Osteocyte (in vitro differentiated cells): ENCODE measurements at regions not wholly inside any gene's neighbourhood (a gene's known extent, or its start where the extent isn't known, plus 50 kb on each side); places are given as distances from the start of the nearest gene placed in this dataset.

Source experiments
- DNase-seq: peaks from one replicate; pipeline ENCODE4 v3.0.0; 2021; ENCODE audit warnings: mixed read lengths; ENCODE audit not compliant: unreplicated experiment; ENCODE audit errors: extremely low spot score
- H3K27ac Mint-ChIP-seq: one replicate; pipeline ENCODE4 v1.8.0; 2021; ENCODE audit warnings: mild to moderate bottlenecking, mixed read lengths; ENCODE audit not compliant: unreplicated experiment
- H3K27me3 Mint-ChIP-seq: one replicate; pipeline ENCODE4 v1.8.0; 2021; ENCODE audit warnings: mixed read lengths; ENCODE audit not compliant: unreplicated experiment
- H3K36me3 Mint-ChIP-seq: one replicate; pipeline ENCODE4 v1.8.0; 2021; ENCODE audit warnings: mixed read lengths; ENCODE audit not compliant: unreplicated experiment
- H3K4me1 Mint-ChIP-seq: one replicate; pipeline ENCODE4 v1.8.0; 2021; ENCODE audit warnings: mixed read lengths; ENCODE audit not compliant: unreplicated experiment
- H3K4me3 Mint-ChIP-seq: one replicate; pipeline ENCODE4 v1.8.0; 2021; ENCODE audit warnings: mild to moderate bottlenecking, moderate library complexity, mixed read lengths; ENCODE audit not compliant: unreplicated experiment
- H3K9me3 Mint-ChIP-seq: one replicate; pipeline ENCODE4 v1.8.0; 2021; ENCODE audit warnings: mixed read lengths; ENCODE audit not compliant: unreplicated experiment
- TF ChIP-seq, protein P1 (sequence below): fragments of 200-600 bp; sonication (generic); IDR thresholded peaks from 2 replicates; pipeline ENCODE4 v1.5.0; 2021; ENCODE audit warnings: antibody characterized with exemption, mild to moderate bottlenecking, moderate library complexity

DNA sequence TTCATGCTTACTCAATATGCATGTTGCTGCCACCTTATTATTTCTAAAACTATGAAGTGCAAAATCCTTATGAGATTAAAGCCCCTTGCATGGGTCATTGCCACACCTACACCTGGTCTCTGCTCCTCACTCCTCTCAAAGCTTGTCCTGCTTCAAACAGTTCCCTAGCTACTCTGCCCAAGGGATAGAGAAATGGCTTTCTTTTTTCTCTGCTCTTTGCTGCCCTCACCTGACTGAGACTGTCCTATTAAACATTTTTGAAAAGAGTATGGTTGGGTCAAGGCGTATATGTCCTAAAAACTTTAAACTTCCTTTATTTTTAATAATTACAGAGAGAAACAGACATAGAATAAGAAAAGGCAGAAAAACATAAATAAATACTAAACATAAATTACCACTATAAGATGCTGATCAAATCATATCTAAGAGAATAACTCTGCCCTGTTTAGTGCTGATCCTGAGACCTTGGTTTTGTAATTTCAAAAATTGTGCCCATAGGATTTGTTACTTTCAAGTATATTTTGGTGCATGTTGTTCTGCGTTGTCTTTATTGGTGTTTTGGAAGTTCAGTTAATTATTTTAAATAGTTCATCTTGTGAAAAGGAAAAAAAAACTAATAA, 704.9 kb upstream of the PABPC4L start:
- TF ChIP-seq, protein P1, sequence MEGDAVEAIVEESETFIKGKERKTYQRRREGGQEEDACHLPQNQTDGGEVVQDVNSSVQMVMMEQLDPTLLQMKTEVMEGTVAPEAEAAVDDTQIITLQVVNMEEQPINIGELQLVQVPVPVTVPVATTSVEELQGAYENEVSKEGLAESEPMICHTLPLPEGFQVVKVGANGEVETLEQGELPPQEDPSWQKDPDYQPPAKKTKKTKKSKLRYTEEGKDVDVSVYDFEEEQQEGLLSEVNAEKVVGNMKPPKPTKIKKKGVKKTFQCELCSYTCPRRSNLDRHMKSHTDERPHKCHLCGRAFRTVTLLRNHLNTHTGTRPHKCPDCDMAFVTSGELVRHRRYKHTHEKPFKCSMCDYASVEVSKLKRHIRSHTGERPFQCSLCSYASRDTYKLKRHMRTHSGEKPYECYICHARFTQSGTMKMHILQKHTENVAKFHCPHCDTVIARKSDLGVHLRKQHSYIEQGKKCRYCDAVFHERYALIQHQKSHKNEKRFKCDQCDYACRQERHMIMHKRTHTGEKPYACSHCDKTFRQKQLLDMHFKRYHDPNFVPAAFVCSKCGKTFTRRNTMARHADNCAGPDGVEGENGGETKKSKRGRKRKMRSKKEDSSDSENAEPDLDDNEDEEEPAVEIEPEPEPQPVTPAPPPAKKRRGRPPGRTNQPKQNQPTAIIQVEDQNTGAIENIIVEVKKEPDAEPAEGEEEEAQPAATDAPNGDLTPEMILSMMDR = peak; percentile 65
- no peak overlapping the region for H3K27ac Mint-ChIP-seq
- no peaks in the 10 kb centered on the region for H3K27me3 Mint-ChIP-seq
- no peak for DNase-seq
- no peaks in the 10 kb centered on the region for H3K4me1 Mint-ChIP-seq
- no peaks in the 10 kb centered on the region for H3K9me3 Mint-ChIP-seq
- no peaks in the 10 kb centered on the region for H3K36me3 Mint-ChIP-seq
- H3K4me3 Mint-ChIP-seq = no peak overlapping the region

DNA sequence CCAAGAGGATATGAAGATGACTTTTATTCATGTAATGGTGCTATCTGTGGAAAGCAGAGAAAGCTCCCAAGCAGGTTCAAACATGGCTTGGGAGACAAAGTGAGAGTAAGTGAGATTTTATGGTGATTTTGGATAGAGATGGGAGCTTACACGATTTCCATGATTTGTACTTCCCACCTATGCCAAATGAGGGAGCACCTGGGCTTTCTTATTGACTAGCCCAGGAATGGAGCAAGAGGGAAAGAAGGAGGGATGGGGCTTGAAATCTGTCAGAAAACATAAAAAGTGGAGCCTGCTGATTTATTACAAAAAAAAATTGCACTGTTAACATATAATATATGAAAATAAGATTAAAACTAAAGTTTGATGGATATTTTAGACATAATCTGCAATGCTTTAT, 703.5 kb upstream of the PABPC4L start:
- no peaks in the 10 kb centered on the region for H3K36me3 Mint-ChIP-seq
- DNase-seq = no peak
- H3K27ac Mint-ChIP-seq = no peak overlapping the region
- H3K4me1 Mint-ChIP-seq = no peaks in the 10 kb centered on the region
- no peak overlapping the region for H3K4me3 Mint-ChIP-seq
- no peaks in the 10 kb centered on the region for H3K27me3 Mint-ChIP-seq
- TF ChIP-seq, protein P1 = no peak
- H3K9me3 Mint-ChIP-seq = no peaks in the 10 kb centered on the region

DNA sequence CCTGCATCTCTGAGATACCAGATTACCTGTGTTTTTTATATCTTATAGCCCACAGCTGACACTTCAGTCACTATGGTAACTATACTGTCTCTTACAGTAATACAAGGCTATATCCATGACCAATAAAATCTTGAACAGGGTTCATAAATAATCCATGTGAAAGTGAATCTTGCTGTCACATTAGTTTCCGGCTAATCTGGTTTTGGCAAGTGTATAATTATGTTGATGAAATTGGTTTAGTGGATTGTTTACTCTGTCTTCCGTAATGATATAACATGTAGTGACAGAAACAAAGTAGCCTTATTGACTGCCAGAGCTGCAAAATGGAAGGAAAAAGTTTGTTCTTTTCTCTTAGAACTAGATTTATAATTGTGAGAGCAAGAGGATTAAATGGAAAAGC, 686.6 kb upstream of the PABPC4L start:
- no peak for DNase-seq
- Mint-ChIP-seq H3K4me3 (no peak overlapping the region), H3K27me3 (no peaks in the 10 kb centered on the region), H3K27ac (no peak overlapping the region), H3K9me3 (no peaks in the 10 kb centered on the region), H3K4me1 (no peaks in the 10 kb centered on the region), H3K36me3 (no peaks in the 10 kb centered on the region)
- TF ChIP-seq, protein P1 = no peak

DNA sequence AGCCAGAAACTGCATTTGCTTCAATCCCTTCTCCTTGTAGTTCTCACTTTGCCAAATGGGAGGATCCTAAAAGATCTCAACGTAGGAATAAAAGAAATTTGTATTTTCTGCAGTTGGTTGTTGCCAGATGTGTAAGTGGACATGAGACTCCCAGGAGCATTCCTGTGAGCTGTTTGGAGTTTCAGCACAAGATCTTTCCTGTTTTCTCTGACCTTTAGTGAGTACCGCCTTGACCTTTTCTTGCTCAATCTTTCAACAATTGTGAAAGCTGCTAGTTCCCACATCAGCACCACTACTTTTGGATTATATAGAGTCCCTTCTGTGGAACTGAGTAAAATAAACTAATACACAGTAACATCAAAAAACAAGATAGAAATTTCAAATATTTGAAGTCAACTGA, 683.8 kb upstream of the PABPC4L start:
- Mint-ChIP-seq H3K4me3 (no peak overlapping the region), H3K36me3 (no peaks in the 10 kb centered on the region), H3K27me3 (no peaks in the 10 kb centered on the region), H3K9me3 (peaks cover 3% of the 10 kb centered on the region), H3K4me1 (no peaks in the 10 kb centered on the region), H3K27ac (no peak overlapping the region)
- TF ChIP-seq, protein P1 = no peak
- DNase-seq = no peak

DNA sequence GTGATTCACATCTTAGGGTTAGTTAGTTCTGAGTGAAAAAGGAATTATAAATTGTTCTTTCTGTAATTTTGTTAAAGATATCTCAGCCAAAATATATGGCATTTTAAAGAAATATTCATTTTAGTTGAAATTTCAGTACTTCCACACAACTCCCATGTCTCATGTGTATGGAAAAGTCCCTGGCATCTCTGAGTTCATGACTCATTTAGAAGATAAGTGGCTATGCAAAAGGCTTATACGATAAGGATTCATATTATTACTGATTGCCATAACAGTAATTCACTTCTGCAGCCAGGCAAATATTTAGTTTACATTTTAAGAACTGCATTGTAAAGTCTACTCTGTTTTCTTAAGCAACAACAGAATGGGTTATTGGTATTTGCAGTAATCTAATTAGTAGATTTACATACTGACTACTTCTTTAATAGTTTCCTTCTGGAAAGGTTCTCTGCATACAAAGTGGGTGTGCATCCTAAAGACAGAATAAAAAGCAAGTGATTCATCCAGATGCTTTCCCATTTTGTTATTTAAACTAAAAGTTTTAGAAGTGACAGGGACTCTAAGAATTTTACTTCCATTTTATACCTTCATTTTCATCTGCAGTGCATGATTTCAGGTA, 682.4 kb upstream of the PABPC4L start:
- Mint-ChIP-seq H3K27ac (no peak overlapping the region), H3K4me3 (no peak overlapping the region), H3K27me3 (no peaks in the 10 kb centered on the region), H3K4me1 (no peaks in the 10 kb centered on the region), H3K36me3 (no peaks in the 10 kb centered on the region), H3K9me3 (peaks cover 3% of the 10 kb centered on the region)
- no peak for DNase-seq
- TF ChIP-seq, protein P1 = no peak
